GM03348 (cell line): ENCODE measurements at regions not wholly inside any gene's neighbourhood (a gene's known extent, or its start where the extent isn't known, plus 50 kb on each side); places are given as distances from the start of the nearest gene placed in this dataset.

ENCODE experiments used
- DNase-seq: peaks from one replicate; pipeline ENCODE4 v3.0.0; 2012; ENCODE audit warnings: low spot score

DNA sequence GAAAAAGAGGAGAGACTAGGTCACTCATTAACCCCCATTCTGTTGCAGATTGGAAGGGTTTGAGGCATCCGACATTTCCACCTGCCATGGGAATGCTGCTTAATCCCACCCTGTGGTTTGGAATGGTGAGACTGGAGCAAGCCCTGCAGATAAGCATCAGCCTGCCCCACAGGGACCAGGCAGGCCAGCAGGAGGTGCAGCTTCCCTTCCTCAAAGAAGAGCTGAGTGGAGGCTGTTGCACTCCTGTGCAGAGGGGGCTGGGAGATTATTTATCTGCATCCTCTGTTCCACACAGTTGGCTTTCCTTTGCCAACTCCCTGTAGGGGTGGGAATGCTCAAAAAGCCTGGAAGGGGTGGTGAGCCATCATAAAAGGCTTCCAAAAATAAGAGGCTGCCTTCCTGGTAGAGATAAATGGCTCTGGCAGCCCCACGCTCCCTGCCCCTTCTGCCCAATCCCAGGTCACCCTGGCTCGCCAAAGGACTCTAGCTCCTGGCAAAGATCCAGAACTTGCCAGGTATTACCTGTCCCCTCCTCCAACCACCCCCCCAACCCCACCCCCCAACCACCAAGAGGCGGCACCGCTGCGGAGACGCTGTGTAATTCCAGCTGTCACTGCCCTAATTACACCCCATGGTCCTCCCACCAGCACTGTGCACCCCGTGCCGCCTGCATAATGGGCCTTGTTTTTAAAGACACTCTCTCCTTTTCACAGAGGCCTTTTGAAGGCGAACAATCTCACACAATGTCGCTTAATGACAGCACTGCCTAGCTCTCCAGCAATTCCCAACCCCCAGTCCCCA is 83.0 kb upstream of the ZC3H12A start:
- DNase-seq = no peak

DNA sequence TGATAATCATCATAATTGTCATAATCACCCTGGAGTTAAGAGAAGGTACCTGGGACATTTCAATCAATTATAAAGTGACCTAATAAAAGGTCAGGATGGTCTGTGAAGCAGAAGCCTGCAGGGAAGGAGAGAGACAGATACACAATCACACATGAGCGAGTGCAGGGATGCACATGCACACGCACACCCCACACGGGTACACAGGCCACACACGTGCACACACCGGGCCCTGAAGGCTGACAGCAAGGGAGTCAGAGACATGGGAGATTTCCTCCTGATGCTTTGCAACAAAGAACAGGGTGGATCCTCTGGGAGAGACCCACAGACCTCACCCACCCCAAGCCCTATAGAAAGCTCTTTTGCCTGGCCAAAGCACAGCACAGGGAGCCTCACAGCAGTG is 82.3 kb upstream of the ZC3H12A start:
- no peak for DNase-seq

DNA sequence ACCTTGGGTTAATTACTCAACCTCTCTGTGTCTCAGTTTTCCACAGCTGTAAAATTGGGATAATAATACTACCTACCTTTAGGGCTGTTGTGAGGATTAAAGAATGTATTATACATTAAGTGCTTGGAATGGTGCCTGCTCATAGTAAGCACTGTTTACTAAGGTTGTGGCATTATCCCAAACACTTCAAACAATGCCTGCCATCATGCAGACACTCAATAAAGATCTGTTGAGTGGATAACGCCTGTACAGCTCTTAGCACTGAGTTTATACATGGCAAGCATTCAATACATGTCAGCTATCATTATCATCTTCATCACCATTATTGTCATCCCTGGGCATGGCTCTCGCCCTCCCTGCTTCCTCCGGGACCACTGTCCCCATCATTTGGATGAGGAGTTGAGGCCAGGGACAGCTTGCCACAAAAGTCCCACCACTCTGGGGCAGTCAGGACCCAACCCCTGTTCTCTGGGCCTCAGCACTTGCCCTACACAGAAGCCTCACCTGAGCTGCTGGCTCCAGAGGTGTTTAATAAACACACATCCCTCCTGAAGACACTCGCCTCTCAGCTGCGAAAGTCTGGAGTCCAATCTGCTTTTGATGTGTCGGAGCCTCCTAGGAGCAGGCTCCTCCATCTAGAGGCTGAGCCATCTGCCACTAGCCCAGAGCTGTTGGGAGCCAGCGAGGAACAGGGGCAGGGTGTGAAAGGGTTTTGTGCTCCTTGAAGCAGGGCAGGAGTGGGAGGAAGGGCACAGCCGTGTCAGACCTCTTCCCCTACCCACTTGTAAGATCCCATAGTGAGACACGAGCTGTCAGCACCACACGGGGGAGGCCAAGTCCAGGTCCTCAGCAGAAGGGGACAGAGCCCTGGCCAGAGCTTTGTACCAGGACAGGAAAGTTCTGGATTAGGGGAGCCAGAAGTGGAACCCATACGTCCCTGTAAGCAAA is 80.9 kb upstream of the ZC3H12A start:
- no peak for DNase-seq

DNA sequence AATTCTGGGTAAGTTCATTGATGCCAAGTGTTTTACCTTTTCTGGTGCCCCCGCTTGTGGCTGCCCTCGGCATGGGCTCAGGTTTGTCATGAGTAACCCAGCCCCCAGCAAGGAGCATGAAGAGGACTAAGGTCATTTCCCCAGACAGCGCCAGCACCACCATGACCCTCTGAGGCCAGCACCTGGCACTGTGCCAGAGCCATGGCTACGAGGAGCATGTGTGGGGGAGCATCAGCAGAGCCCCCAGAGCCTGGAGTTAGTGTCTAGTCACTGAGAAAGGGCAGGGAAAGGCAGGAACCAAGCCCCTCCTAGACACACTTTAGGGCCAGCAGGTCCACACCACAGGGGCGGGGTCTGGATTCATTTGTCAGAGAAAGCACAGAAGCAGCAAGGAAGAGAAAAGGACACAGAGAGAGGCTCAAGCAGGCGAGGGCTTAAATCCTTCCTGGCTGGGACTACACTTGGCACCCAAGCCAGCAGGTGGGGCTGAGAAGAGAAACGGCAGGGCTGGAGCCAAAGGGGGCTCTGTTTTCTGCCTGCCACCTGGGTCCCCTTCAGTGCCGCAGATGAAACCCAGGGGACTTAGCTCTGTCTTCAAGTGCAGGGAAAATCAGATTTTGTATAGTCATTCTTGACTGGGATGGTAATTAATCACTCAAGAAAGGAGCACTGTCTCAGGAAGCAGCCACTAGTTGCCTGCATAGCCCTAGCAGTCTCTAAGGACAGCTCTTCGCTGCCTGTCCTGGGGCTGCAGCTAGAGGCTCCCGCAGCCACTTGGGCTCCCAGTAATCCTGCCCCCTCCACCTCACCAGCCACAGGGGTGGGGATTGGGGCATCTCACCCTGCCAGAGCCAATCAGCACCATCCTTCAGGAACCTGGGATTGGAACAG is 79.6 kb upstream of the ZC3H12A start:
- DNase-seq = no peak

DNA sequence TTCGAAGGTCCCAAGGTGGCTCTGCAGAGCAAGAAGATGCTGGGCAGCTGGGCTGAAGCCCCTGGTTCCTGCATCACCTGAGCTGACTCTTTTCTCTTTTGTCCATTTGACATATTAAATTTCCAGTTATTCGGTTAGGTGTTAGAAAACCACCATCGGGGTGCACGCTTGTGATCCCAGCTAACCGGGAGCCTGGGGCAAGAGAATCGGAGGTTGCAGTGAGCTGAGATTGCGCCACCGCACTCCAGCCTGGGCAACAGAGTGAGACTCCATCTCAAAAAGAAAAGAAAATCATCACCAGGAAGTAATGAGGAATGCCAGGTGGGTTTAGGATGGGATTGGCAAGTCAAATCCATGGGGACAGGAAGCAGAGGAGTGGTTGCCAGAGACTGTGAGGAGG is 76.3 kb upstream of the ZC3H12A start:
- DNase-seq = no peak

DNA sequence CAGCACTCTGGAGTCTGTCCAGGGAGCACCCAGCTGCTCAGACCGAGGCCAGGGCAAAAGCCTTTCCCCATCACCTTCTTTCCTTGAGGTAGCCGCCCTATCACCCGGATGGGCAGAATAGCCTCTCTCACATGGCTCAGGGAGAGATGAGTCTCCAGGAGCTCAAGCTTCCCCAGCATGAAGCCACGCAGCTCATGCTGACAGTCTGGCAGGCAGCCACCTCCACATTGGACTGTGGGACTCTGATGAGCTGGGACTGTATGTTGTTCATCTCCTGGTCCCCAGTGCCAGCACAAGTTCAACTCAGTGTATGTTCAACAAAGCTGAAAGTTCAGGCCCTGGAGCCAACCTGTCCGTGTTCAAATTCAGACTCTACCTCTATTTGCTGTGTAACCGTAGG is 75.2 kb upstream of the ZC3H12A start:
- DNase-seq = no peak

DNA sequence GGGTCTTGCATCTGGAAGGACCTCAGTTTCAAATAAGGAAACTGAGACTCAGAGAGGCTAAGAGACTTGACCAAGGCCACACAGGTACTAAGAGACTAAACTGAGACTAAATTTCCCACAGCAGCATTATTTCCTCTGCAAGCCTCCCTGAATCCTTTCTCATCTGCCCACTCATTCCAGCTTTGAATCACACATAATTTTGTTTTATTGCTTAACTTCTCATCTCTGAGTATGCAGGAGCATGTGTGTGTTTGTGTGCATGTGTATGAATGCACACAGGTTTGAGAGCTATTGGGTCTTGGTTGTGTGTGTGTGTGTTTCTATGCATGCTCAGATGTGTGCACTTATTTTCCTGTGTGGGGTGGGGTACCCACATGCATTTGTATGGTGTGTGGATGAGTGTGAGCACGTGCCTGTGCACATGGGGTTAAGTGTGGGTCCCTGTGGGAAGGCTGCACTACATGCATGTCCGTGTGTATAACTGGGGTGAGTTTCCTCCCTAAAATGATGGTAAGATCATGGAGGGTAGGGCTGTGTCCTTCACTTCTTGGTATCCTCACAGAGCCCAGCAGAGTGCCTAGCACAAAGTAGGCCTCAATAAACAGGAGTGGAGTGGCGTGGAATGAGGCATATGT is 74.4 kb upstream of the ZC3H12A start:
- no peak for DNase-seq

DNA sequence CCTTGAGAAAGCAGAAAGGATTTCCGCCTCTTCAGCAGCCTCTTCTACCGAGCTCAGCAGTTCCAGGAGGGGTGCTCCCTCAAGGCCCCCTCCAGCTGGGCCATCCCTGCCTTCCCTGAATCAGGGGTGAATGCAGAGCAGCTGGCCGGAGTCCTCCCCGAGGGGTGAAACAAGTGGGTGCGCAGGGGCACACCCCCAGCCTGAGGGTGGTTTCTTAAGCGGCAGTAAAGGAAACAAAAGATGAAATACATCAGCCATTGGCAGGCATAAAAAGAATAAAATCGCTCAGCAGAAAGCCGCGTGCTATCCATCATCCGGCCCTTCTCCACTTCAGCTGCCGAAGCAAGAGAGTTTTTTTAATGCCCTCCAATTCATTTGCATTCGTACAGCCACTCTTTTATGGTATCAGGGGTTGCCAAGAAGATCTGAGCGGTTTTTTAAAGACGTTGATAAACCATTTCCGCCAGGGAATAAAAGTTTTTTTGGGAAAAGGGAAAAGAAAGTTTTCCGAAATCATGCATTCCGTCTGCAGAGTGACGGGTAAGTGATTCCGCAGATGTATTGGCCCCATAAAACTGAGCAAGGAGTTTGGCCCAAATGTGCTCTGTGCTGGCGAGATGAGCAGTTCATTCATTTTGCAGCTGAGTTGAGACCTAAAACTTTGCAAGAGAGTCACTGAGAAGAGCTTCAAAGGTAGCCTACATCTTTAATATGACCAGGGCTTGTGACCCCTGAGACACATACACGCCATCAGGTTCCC is 73.7 kb upstream of the ZC3H12A start:
- DNase-seq = no peak

DNA sequence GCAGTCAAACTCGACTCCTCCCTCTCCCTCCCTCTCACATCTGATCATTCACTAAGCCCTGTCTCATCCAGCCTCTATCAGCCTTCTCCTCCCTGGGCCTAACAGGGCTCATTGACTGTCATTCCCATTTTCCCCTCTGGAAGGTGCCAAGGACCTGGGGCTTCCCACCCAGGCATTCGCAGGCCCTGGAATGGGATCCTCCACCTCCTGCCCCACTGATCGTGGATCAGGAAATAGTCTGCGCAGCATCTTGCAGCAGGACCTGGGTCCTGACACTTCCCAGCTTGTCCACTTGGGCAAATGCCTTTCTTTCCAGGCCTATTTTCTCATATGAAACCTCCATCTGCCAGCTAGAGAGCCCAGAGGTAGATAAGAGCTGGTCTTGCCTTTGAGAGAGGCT is 71.2 kb upstream of the ZC3H12A start:
- no peak for DNase-seq

DNA sequence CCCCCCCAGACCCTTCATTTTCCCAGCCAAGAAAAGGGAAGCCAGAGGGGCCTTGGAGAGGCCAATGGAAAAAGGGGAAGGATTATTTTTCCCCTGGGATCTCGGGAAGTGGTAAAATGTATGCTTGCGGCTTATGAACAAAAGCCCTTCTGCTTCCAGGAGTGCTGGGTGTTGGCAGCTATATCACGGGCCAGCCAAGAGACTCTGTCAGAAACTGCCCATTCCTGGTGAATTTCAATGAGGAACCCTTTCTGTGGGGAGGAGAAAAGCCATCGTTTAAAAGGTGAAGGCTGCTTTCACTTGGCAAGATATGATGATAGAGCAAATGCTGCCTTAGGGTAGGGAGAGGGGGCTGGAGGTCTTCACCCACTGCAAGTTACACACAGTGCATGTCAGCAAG is 69.7 kb upstream of the ZC3H12A start:
- no peak for DNase-seq

DNA sequence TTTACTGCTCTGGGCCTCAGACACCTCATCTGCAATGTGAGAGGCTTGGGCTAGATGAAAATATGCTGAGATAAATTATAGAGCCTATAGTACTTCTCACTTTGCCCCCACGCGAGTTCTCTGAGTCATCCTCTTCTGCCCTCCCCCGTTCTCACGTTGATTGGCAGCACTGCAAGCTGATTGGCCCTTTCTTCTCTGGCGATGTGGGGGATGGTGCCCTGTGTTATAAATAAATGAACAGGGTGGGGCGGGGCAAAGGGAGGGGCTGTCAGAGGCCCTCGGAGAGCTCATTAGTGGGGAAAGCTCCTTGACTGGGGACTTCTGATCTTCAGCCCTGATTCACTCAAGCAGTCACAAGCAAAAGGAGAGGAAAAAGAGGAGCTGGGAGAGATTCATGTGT is 64.3 kb upstream of the ZC3H12A start:
- no peak for DNase-seq

DNA sequence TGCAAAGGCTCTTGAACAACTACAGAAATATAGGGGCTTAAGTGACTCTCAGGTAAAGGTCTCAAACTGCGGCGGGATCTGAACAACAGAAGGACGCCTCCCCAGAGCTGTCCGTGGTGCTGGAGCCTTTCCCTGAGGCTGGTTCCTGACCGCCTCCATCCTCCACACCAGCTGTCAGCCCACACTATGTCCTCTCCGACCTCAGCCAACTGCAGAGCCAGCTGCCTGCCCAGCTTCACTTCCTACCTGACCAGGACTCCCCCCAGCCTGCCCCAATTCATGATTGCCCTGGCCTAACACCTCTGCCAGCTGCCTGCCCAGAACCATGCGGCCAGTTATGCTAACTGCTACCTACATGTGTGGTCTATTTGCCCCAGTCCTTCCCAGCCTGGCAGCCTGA is 63.6 kb upstream of the ZC3H12A start:
- DNase-seq = peak; percentile 43

DNA sequence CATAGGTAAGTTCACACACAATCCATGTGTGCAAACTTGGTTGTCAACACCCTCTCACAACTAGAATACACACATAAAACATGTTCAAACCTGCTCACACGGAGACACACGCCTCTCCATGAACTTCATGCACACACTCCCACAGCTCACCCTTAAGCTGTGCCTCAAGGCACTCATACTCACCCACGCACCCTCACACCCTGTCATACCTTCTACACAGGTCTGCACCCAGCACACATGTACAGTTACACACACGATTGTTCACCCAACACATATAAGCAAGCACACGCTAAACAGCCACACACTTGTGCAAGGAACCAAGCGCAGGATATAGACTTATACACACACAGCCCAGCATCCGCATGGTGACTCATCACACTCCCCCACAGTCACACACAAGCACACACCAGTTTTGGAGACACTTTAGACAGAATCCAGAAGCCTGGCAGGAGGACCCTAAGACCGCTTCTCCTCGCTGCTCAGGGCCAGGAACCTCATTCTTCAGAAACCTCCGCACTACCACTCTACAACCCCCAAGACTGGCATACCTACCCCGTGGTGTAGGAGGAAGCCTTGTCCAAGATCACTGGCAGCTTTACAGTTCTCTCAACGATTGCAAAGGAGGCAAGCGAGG is 58.7 kb upstream of the ZC3H12A start:
- DNase-seq = no peak

DNA sequence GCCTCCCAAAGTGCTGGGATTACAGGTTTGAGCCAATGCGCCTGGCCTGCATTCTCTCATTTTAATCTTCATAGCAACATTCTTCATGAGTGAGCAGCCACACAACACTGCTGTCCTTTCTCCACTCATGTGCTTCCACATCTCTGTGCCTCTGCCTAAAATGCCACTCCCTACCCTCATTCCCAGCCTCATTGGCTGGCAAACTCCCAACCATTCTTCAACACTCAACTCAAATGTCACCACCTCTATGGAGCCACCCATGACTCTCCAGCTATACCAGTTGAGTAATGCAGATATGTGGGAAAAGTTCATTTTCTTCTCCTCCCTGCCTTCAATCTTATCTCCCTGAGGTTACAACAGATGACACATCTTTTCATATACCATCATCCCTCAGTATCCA is 53.9 kb upstream of the ZC3H12A start:
- no peak for DNase-seq

DNA sequence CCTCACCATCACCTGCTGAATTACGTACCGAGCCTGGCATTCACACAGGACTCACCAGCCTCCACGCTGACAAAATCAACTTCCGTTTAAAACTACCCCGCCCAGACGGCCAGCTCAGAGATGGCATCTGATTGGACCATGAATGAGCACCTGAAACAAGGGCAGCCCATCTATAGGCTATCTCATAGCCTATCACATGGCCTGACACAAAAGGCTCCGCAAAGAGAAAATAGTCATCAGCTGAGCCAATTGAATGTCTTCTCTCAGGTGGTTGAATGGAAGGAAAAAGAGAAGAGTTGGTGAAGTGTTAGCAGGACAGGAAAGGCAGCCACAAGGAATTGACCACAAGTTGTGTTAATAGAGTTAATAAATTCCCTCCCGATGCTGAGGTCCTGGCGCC is 50.6 kb upstream of the ZC3H12A start:
- no peak for DNase-seq

DNA sequence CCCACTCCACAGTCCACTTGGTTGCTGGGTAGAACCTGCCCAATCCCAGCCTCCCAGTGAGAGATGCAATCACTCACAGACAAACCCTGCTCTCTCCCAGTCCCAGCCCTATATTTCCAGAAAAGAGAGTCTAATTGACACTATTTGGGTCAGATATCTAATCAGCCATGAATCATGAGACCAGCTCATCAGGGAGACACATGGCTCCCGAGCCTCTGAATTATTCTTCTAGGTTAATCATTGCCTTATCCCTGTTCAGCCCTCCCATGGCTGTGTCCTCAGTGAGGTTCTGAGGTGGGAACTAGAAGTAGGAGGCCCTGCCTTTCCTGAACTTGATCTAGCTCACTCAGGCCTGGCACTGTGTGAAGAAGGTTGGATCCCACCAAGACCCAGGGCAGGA is 49.9 kb upstream of the ZC3H12A start:
- no peak for DNase-seq
